ENCODE measurements at regions not wholly inside any gene's neighbourhood (a gene's known extent, or its start where the extent isn't known, plus 50 kb on each side); places are given as distances from the start of the nearest gene placed in this dataset.

- TF ChIP-seq MAFK (IDR thresholded peaks at IDR 0.05; ENCODE audit: low read length): no peak
- TF ChIP-seq NCOA1 (IDR thresholded peaks at IDR 0.05; ENCODE audit: low read depth): peak; percentile 18; the same call in 1 of the 2 replicates
- no peak for TF ChIP-seq ZNF174 (CRISPR knock-in tag; IDR thresholded peaks at IDR 0.05)
- TF ChIP-seq CTCF (IDR thresholded peaks at IDR 0.05 in 2 of 3, conservative IDR thresholded peaks at IDR 0.05 in 1 of 3; ENCODE audit: insufficient read depth in 2 of 3, low read depth in 1 of 3, low read length in 3 of 3): no peak
- no peak for TF ChIP-seq ID3 (CRISPR knock-in tag; IDR thresholded peaks at IDR 0.05)
- TF ChIP-seq ID3 (tag; IDR thresholded peaks at IDR 0.05): no peak
- no peak for TF ChIP-seq KDM5B (IDR thresholded peaks at IDR 0.05; ENCODE audit: insufficient replicate concordance, low read depth, low read length)
- TF ChIP-seq, protein P1, sequence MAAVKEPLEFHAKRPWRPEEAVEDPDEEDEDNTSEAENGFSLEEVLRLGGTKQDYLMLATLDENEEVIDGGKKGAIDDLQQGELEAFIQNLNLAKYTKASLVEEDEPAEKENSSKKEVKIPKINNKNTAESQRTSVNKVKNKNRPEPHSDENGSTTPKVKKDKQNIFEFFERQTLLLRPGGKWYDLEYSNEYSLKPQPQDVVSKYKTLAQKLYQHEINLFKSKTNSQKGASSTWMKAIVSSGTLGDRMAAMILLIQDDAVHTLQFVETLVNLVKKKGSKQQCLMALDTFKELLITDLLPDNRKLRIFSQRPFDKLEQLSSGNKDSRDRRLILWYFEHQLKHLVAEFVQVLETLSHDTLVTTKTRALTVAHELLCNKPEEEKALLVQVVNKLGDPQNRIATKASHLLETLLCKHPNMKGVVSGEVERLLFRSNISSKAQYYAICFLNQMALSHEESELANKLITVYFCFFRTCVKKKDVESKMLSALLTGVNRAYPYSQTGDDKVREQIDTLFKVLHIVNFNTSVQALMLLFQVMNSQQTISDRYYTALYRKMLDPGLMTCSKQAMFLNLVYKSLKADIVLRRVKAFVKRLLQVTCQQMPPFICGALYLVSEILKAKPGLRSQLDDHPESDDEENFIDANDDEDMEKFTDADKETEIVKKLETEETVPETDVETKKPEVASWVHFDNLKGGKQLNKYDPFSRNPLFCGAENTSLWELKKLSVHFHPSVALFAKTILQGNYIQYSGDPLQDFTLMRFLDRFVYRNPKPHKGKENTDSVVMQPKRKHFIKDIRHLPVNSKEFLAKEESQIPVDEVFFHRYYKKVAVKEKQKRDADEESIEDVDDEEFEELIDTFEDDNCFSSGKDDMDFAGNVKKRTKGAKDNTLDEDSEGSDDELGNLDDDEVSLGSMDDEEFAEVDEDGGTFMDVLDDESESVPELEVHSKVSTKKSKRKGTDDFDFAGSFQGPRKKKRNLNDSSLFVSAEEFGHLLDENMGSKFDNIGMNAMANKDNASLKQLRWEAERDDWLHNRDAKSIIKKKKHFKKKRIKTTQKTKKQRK (IDR thresholded peaks at IDR 0.05; ENCODE audit: borderline replicate concordance, low read depth, low read length): no peak
- TF ChIP-seq ZNF224 (CRISPR knock-in tag; IDR thresholded peaks at IDR 0.05): no peak
Observed at GRCh38 chr6:119482850-119483285, 133.3 kb upstream of the MAN1A1 start.
